ENCODE measurements at regions not wholly inside any gene's neighbourhood (a gene's known extent, or its start where the extent isn't known, plus 50 kb on each side); places are given as distances from the start of the nearest gene placed in this dataset.

DNA sequence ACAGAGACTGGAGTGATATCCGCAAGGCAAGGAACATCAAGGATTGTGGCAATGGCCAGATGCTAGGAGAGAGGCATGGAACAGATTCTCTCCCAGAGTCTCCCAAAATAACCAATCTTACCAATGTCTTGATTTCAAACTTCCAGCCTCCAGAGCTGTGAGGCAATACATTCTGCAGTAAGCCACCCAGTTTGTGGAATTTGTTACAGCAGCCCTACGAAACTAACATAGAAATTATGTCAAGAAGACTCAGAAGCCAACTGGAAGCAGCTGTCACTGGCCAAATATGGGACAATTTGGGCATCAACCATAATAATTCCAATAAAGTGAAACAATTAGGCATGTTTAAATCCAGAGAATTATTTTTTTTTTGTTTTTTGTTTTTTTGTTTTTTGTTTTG, 271.1 kb downstream of the NDUFS4 start:
- WGBS (ENCODE audit: missing lambda C conversion rate) = 71% methylated on average over 2 of the region's 2 CpGs
- H3K4me3 ChIP-seq = no peak overlapping the region
- ChIA-PET POLR2A (no interaction called here), CTCF (no interaction called here)
- H3K4me1 ChIP-seq = no peaks in the 10 kb centered on the region
- DNase-seq (ENCODE audit: low read depth in 1 of 2, low spot score in 1 of 2) (no peak), ATAC-seq (no peak), FAIRE-seq (no peak)
- H3K9me3 ChIP-seq = peaks cover 12% of the 10 kb centered on the region; the same call in 2 of the 3 replicates
- no peak overlapping the region for H3K27ac ChIP-seq
- no peak overlapping the region for H3K4me2 ChIP-seq
- TF ChIP-seq BHLHE40 (IDR thresholded peaks at IDR 0.05; ENCODE audit: low read depth, low read length) = no peak
- TF ChIP-seq CBX2 (IDR thresholded peaks at IDR 0.05; ENCODE audit: borderline replicate concordance, low read depth) = no peak

All from A549 (cell line).